SU-DHL-6 (cell line): ENCODE measurements at regions not wholly inside any gene's neighbourhood (a gene's known extent, or its start where the extent isn't known, plus 50 kb on each side); places are given as distances from the start of the nearest gene placed in this dataset.

Experiments
- H2AFZ ChIP-seq: fragments of 200-600 bp; sonication (generic); 2 replicates; pipeline ENCODE4 v1.6.1; 2014; ENCODE audit warnings: low read depth, mild to moderate bottlenecking, moderate library complexity, mixed read lengths, antibody characterized with exemption, low read length; ENCODE audit not compliant: severe bottlenecking
- H3F3A ChIP-seq: fragments of 200-600 bp; shearing (Covaris generic); 2 replicates; pipeline ENCODE4 v1.6.0; 2016; ENCODE audit warnings: antibody characterized with exemption, mild to moderate bottlenecking; ENCODE audit not compliant: insufficient read depth
- H3K27ac ChIP-seq: fragments of 200-600 bp; sonication (generic); 2 replicates; pipeline ENCODE4 v1.5.1; 2016; ENCODE audit warnings: low read depth, mild to moderate bottlenecking, low read length, moderate library complexity, mixed read lengths
- H3K27me3 ChIP-seq: fragments of 200-600 bp; sonication (generic), shearing (Covaris generic); 2 replicates; pipeline ENCODE4 v1.6.0; 2014; ENCODE audit warnings: mild to moderate bottlenecking, low read length
- H3K36me3 ChIP-seq: fragments of 200-600 bp; sonication (generic); 2 replicates; pipeline ENCODE4 v1.6.1; 2014; ENCODE audit warnings: mild to moderate bottlenecking, low read length, mixed read lengths
- H3K4me2 ChIP-seq: fragments of 300-600, 200-600 bp; shearing (Covaris generic), sonication (generic); 2 replicates; pipeline ENCODE4 v1.6.0; 2014; ENCODE audit warnings: low read length, low read depth, mild to moderate bottlenecking; ENCODE audit not compliant: poor library complexity, severe bottlenecking
- H3K4me3 ChIP-seq: fragments of 200-600 bp; sonication (generic); 2 replicates; pipeline ENCODE4 v1.5.1; 2014; ENCODE audit warnings: antibody characterized with exemption, low read length, mild to moderate bottlenecking, mixed read lengths; ENCODE audit not compliant: insufficient read depth, poor library complexity, severe bottlenecking
- H3K79me2 ChIP-seq: fragments of 200-600 bp; sonication (generic); 2 replicates; pipeline ENCODE4 v1.6.1; 2014; ENCODE audit warnings: mild to moderate bottlenecking, low read length, moderate library complexity; ENCODE audit not compliant: insufficient read depth
- H3K9ac ChIP-seq: fragments of 200-600 bp; sonication (generic); 2 replicates; pipeline ENCODE4 v1.7.0; 2014; ENCODE audit warnings: mild to moderate bottlenecking, low read length
- H3K9me2 ChIP-seq: fragments of 200-600 bp; sonication (generic); replicated peaks from 2 replicates; pipeline ENCODE4 v1.6.1; 2014; ENCODE audit warnings: low read length; ENCODE audit not compliant: insufficient read depth
- H3K9me3 ChIP-seq: fragments of 200-600 bp; sonication (generic); 2 replicates; pipeline ENCODE4 v1.6.1; 2014; ENCODE audit warnings: low read length, mixed read lengths; ENCODE audit not compliant: insufficient read depth
- H4K20me1 ChIP-seq: fragments of 200-600 bp; sonication (generic); 2 replicates; pipeline ENCODE4 v1.6.1; 2014; ENCODE audit warnings: low read depth, mild to moderate bottlenecking, antibody characterized with exemption, low read length, moderate library complexity, mixed read lengths
- CTCF ChIP-seq: fragments of 200-600 bp; sonication (generic); IDR thresholded peaks from one replicate; pipeline ENCODE4 v1.5.1; 2017; ENCODE audit warnings: antibody characterized with exemption, mild to moderate bottlenecking, low read length, moderate library complexity; ENCODE audit not compliant: insufficient read depth, poor library complexity, severe bottlenecking
- EZH2phosphoT487 ChIP-seq: fragments of 200-600 bp; sonication (generic), shearing (Covaris generic); conservative IDR thresholded peaks from 2 replicates; pipeline ENCODE4 v1.6.1; 2018; ENCODE audit warnings: mild to moderate bottlenecking, antibody characterized with exemption, low read length, moderate library complexity, mixed read lengths

GRCh38 chr11:112886434-112887370 lies 74.5 kb upstream of the NCAM1 start:
- H3F3A ChIP-seq, result no peaks in the 10 kb centered on the region

GRCh38 chr11:112889446-112889845 lies 71.8 kb upstream of the NCAM1 start:
- no peaks in the 10 kb centered on the region for H3K9me2 ChIP-seq
- H3K9me3 ChIP-seq, result no peaks in the 10 kb centered on the region
- H3K27me3 ChIP-seq, result no peaks in the 10 kb centered on the region
- no peaks in the 10 kb centered on the region for H3K36me3 ChIP-seq
- no peak overlapping the region for H3K27ac ChIP-seq
- H2AFZ ChIP-seq, result no peak overlapping the region
- H3F3A ChIP-seq, result no peaks in the 10 kb centered on the region
- no peak overlapping the region for H3K4me2 ChIP-seq
- H3K9ac ChIP-seq, result no peak overlapping the region
- TF ChIP-seq EZH2phosphoT487 (no peak), CTCF (no peak)
- H4K20me1 ChIP-seq, result no peaks in the 10 kb centered on the region
- H3K4me3 ChIP-seq, result no peak overlapping the region
- no peaks in the 10 kb centered on the region for H3K79me2 ChIP-seq

More at GRCh38 chr11:112886434-112887370, 74.5 kb upstream of the NCAM1 start:
- H3K4me2 ChIP-seq, result no peak overlapping the region
- no peaks in the 10 kb centered on the region for H4K20me1 ChIP-seq
- no peaks in the 10 kb centered on the region for H3K79me2 ChIP-seq
- no peaks in the 10 kb centered on the region for H3K9me3 ChIP-seq
- no peak overlapping the region for H3K4me3 ChIP-seq
- H2AFZ ChIP-seq, result no peak overlapping the region
- H3K9ac ChIP-seq, result no peak overlapping the region
- H3K9me2 ChIP-seq, result no peaks in the 10 kb centered on the region
- H3K36me3 ChIP-seq, result no peaks in the 10 kb centered on the region
- H3K27me3 ChIP-seq, result no peaks in the 10 kb centered on the region
- no peak for TF ChIP-seq CTCF
- no peak for TF ChIP-seq EZH2phosphoT487
- H3K27ac ChIP-seq, result no peak overlapping the region

GRCh38 chr11:112899235-112900006 lies 61.8 kb upstream of the NCAM1 start:
- TF ChIP-seq CTCF (no peak), EZH2phosphoT487 (no peak)
- no peaks in the 10 kb centered on the region for H3K79me2 ChIP-seq
- H3K4me3 ChIP-seq, result no peak overlapping the region
- H3K36me3 ChIP-seq, result no peaks in the 10 kb centered on the region
- H3K9me2 ChIP-seq, result no peaks in the 10 kb centered on the region
- no peaks in the 10 kb centered on the region for H3F3A ChIP-seq
- no peaks in the 10 kb centered on the region for H3K27me3 ChIP-seq
- H3K27ac ChIP-seq, result no peak overlapping the region
- no peaks in the 10 kb centered on the region for H4K20me1 ChIP-seq
- H3K9ac ChIP-seq, result no peak overlapping the region
- no peaks in the 10 kb centered on the region for H3K9me3 ChIP-seq
- H3K4me2 ChIP-seq, result no peak overlapping the region
- H2AFZ ChIP-seq, result no peak overlapping the region
